Tibial nerve (tissue), 4 donors: ENCODE measurements at regions not wholly inside any gene's neighbourhood (a gene's known extent, or its start where the extent isn't known, plus 50 kb on each side); places are given as distances from the start of the nearest gene placed in this dataset.

Experiments used
- DNase-seq, 2 donors: peaks; one replicate each; pipeline ENCODE4 v3.0.0-alpha.2; 2019; ENCODE audit warnings: low spot score in 2 of 2
- H3K27ac ChIP-seq, 4 donors: fragments of 200-600 bp; sonication (generic) in 3 of 4; one replicate each; pipeline ENCODE4 v1.5.1; 2017 to 2019; ENCODE audit warnings: mild to moderate bottlenecking in 1 of 4
- H3K27me3 ChIP-seq, 2 donors: fragments of 200-600 bp; sonication (generic) in 1 of 2; one replicate each; pipeline versions ENCODE4 v1.5.1 to v1.6.0; 2017 to 2019
- H3K36me3 ChIP-seq, 3 donors: fragments of 200-600 bp; sonication (generic); one replicate each; pipeline ENCODE4 v1.5.1; 2018 to 2019
- H3K4me1 ChIP-seq, 4 donors: fragments of 200-600 bp; sonication (generic) in 3 of 4; one replicate each; pipeline ENCODE4 v1.5.1; 2017 to 2019
- H3K4me3 ChIP-seq, 4 donors: fragments of 200-600 bp; sonication (generic) in 3 of 4; one replicate each; pipeline ENCODE4 v1.5.1; 2017 to 2019; ENCODE audit warnings: mild to moderate bottlenecking in 1 of 4, moderate library complexity in 1 of 4
- H3K9me3 ChIP-seq, 4 donors: fragments of 200-600 bp; sonication (generic) in 3 of 4; one replicate each; pipeline ENCODE4 v1.5.1; 2017 to 2019
- EP300 ChIP-seq, 2 donors: sonication (generic); formaldehyde crosslinking; IDR thresholded peaks; one replicate each; pipeline ENCODE4 v1.6.1; 2017; ENCODE audit warnings: antibody characterized with exemption in 2 of 2, mild to moderate bottlenecking in 1 of 2
- POLR2A ChIP-seq, 2 donors: fragments of 450-650 bp; IDR thresholded peaks; one replicate each; pipeline ENCODE4 v1.6.1; 2017; ENCODE audit warnings: antibody characterized with exemption in 2 of 2, mild to moderate bottlenecking in 2 of 2, moderate library complexity in 2 of 2
- WGBS, 2 donors: methylation state at CpG; one replicate each; pipeline ENCODE4 v1.1.5; 2018; 5-methylcytosine and 5-hydroxymethylcytosine counted together
- TF ChIP-seq, protein P1 (sequence below), 5 experiments: fragments of 200-600 bp in 3 of 5; fragments of 450-650 bp in 2 of 5; sonication (generic) in 3 of 5; IDR thresholded peaks; one replicate each; pipeline ENCODE4 v1.5.1; 2016 to 2019; ENCODE audit warnings: antibody characterized with exemption in 5 of 5, mild to moderate bottlenecking in 3 of 5, moderate library complexity in 2 of 5

DNA sequence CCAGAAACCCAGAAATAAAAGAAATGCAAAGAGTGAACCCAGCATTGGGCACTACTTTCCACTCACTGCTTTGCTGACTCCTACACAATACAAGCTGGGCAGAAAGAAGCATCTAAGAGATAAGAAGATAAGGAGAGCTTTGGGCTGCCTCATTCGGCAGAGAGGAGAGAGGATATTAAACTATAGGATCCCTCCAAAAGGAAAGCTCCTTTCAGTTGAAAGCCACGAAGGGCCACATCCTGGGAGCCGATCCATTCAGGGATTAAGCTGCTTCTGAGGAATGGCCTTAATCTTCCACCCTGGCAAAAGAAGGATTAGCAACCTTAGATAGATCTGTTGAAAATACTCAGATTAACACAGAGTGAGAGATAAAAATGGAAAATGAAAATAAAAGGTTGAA, 274.9 kb upstream of the PPP2R3A start:
- Histone ChIP-seq H3K36me3 (no peaks in the 10 kb centered on the region), H3K4me3 (no peak overlapping the region), H3K27ac (no peak overlapping the region), H3K9me3 (peaks cover 0 to 6% (median 0%) of the 10 kb centered on the region in 4 donors), H3K4me1 (no peaks in the 10 kb centered on the region), H3K27me3 (no peaks in the 10 kb centered on the region)
- 65 to 69% methylated on average over 3 of the region's 3 CpGs for WGBS, 2 donors
- no peak for TF ChIP-seq EP300 (IDR thresholded peaks at IDR 0.05)
- no peak for TF ChIP-seq POLR2A (IDR thresholded peaks at IDR 0.05)
- TF ChIP-seq, protein P1, sequence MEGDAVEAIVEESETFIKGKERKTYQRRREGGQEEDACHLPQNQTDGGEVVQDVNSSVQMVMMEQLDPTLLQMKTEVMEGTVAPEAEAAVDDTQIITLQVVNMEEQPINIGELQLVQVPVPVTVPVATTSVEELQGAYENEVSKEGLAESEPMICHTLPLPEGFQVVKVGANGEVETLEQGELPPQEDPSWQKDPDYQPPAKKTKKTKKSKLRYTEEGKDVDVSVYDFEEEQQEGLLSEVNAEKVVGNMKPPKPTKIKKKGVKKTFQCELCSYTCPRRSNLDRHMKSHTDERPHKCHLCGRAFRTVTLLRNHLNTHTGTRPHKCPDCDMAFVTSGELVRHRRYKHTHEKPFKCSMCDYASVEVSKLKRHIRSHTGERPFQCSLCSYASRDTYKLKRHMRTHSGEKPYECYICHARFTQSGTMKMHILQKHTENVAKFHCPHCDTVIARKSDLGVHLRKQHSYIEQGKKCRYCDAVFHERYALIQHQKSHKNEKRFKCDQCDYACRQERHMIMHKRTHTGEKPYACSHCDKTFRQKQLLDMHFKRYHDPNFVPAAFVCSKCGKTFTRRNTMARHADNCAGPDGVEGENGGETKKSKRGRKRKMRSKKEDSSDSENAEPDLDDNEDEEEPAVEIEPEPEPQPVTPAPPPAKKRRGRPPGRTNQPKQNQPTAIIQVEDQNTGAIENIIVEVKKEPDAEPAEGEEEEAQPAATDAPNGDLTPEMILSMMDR (IDR thresholded peaks at IDR 0.05): no peak
- no peak for DNase-seq

DNA sequence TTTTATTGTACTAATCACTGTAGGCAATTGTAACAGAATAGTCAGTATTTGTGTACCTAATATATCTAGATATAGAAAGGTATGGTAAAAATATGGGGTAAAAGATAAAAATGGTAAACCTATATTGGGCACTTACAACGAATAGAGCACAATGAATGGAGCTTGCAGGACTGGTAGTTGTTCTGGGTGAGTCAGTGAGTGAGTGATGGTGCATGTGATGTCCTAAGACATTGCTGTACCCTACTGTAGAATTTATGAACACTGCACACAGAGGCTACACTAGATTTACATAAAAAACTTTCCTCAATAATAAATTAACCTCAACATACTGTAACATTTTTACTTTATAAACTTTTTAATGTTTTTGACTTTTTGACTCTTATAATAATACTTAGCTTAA, 274.3 kb upstream of the PPP2R3A start:
- H3K27ac ChIP-seq: no peak overlapping the region
- whole genome bisulfite sequencing, 2 donors: 65 to 82% methylated on average over 1 of the region's 1 CpG
- no peaks in the 10 kb centered on the region for H3K36me3 ChIP-seq
- no peak overlapping the region for H3K4me3 ChIP-seq
- peaks cover 0 to 6% (median 0%) of the 10 kb centered on the region in 4 donors for H3K9me3 ChIP-seq
- H3K27me3 ChIP-seq: no peaks in the 10 kb centered on the region
- no peak for TF ChIP-seq POLR2A (IDR thresholded peaks at IDR 0.05)
- TF ChIP-seq, protein P1 (IDR thresholded peaks at IDR 0.05): no peak
- TF ChIP-seq EP300 (IDR thresholded peaks at IDR 0.05): no peak
- no peaks in the 10 kb centered on the region for H3K4me1 ChIP-seq
- no peak for DNase-seq

DNA sequence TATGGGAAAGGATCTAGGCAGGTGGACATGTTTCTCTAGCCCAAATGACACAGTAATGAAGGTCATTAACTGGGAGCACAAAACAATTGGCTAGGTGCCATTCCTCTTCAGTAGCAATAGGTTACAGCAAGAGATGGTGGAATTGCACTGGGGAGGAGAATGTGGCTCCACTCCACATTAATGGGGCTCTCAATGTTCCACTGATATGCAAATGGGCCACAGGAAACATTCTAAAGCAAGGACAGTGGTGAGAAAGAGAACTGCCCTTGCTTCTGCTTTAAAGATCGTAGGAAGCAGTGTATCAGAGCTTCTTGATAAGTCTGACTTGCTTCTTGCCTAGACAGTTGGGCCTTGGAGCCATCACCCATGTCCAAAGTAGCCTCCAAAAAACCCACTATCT, 271.4 kb upstream of the PPP2R3A start:
- Histone ChIP-seq H3K27me3 (no peaks in the 10 kb centered on the region), H3K9me3 (no peaks in the 10 kb centered on the region), H3K4me1 (no peaks in the 10 kb centered on the region), H3K4me3 (no peak overlapping the region), H3K36me3 (no peaks in the 10 kb centered on the region), H3K27ac (no peak overlapping the region)
- no peak for TF ChIP-seq POLR2A (IDR thresholded peaks at IDR 0.05)
- TF ChIP-seq, protein P1 (IDR thresholded peaks at IDR 0.05): no peak
- no peak for TF ChIP-seq EP300 (IDR thresholded peaks at IDR 0.05)
- DNase-seq: no peak
- 73 to 78% methylated on average over 1 of the region's 1 CpG for WGBS, 2 donors

DNA sequence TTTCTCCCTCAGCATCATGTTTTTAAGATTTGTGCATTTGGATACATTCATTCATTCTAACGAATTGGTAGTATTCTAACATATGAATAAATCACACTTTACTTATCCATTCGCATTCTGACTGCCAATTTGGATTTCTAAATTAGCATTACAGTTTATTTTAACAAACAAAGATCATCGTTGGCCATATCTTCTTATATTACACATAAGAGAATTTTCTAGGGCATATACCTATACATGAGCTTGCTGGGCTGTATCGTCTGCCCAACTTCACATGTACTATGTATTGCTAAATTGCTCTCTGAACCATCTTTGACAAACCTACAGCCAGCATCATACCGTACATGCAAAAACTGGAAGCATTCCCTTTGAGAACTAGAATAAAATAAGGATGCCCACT, 265.8 kb upstream of the PPP2R3A start:
- no peak for TF ChIP-seq EP300 (IDR thresholded peaks at IDR 0.05)
- no peak for TF ChIP-seq POLR2A (IDR thresholded peaks at IDR 0.05)
- TF ChIP-seq, protein P1 (IDR thresholded peaks at IDR 0.05): no peak
- Histone ChIP-seq H3K27ac (no peak overlapping the region), H3K4me1 (no peaks in the 10 kb centered on the region), H3K4me3 (no peak overlapping the region), H3K36me3 (no peaks in the 10 kb centered on the region), H3K9me3 (peaks cover 0 to 2% (median 0%) of the 10 kb centered on the region in 4 donors), H3K27me3 (no peaks in the 10 kb centered on the region)
- no peak for DNase-seq
- WGBS, 2 donors: 83 to 87% methylated on average over 5 of the region's 5 CpGs

DNA sequence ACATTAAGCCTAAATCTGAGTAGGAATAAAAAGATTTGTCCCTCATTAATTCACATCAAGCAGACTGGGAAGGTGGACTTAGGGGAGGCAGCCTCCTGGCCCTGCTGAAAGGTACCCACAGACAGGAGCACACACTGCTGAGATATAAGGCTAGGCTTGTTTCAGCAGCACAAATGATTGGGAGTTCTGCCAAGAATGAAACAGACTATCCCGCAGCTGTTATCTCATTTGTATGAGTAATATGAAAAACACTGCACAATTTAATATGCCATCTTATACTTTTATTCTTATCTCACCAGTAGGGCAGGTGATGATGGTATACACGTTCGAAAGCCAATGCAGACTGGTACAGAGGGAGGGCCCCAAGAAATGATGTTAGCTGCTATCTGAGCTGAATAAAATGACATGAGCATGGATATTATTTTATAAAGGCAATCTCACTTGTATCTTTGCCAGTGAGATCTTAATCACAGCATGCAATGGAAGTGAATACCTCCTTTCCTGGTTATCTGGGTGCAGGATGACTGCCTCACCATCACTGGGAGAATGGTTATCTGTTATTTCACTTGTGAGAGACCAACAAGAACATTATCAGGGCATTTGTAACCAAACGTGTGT, 258.7 kb upstream of the PPP2R3A start:
- DNase-seq: no peak
- Histone ChIP-seq H3K27ac (no peak overlapping the region), H3K4me3 (no peak overlapping the region), H3K27me3 (no peaks in the 10 kb centered on the region), H3K4me1 (no peaks in the 10 kb centered on the region), H3K9me3 (no peaks in the 10 kb centered on the region), H3K36me3 (no peaks in the 10 kb centered on the region)
- no peak for TF ChIP-seq EP300 (IDR thresholded peaks at IDR 0.05)
- TF ChIP-seq POLR2A (IDR thresholded peaks at IDR 0.05): no peak
- TF ChIP-seq, protein P1 (IDR thresholded peaks at IDR 0.05): no peak
- WGBS, 2 donors: 73 to 74% methylated on average over 4 of the region's 4 CpGs
